CD4-positive, alpha-beta T cell treated with Interleukin-21 for 1 hour (primary cell): ENCODE measurements at regions not wholly inside any gene's neighbourhood (a gene's known extent, or its start where the extent isn't known, plus 50 kb on each side); places are given as distances from the start of the nearest gene placed in this dataset.
"Not testable (repeated sequence)": the region's sequence is repeated elsewhere in the genome, so short reads cannot be mapped to it uniquely, and the experiment has no call there.

Experiments used
- DNase-seq: peaks from one replicate; pipeline ENCODE4 v3.0.0-alpha.2; 2020

DNA sequence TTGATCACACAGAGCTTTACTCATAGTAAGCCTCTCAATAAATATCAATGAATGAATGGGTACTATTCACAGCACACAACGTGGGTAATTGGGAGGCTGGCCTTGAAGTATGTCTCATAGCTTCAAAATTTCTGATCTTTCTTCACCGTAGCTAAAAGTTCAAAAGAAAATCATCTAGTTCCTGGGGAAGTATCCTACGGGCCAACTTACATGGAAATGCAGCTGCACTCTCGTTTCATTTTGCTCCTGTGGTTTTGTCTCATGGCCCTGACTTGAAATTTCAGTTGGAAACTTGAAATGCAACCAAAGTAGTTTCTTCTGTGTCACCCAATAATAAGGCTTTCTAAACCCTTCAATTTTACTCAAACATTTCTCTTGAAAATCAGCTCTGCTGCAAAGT lies 76.1 kb upstream of the CNIH3 start:
- no peak for DNase-seq

GRCh38 chr1:224540535-224540934 lies 75.6 kb upstream of the CNIH3 start:
- no peak for DNase-seq

GRCh38 chr1:224541072-224541790 lies 74.9 kb upstream of the CNIH3 start:
- no peak for DNase-seq

DNA sequence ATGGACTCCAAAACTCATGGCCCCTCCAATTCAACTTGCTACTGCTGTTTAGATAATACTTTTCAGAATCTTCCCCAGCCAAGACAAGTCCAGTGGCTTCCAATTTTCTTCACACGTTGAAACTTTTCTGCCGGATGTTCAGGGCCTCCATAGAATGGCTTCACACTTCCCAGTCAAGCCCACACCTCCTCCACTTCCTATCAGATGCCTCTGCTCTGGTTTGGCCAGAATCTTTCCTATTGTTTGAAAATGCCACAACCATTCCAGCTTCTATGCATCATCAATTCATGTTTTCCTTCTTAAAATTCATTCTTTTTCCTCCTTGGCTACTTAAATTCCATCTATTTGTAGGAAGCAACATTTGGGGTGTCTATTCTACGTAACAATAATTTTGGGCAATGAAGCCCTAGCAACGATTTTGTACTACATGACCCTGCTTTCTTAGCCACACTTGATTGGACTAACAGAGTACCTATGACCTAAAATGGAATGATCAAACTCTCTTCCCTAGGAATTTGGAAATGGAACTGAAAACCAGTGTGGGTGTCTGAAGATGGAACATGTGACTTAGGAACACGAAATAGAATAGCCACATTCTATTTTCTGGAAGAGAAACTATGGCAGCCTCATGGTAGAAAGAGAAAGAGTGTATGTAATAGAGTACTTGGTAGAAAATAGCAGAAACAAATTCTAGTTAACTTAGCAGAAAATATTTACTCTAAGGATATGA lies 74.1 kb upstream of the CNIH3 start:
- no peak for DNase-seq

DNA sequence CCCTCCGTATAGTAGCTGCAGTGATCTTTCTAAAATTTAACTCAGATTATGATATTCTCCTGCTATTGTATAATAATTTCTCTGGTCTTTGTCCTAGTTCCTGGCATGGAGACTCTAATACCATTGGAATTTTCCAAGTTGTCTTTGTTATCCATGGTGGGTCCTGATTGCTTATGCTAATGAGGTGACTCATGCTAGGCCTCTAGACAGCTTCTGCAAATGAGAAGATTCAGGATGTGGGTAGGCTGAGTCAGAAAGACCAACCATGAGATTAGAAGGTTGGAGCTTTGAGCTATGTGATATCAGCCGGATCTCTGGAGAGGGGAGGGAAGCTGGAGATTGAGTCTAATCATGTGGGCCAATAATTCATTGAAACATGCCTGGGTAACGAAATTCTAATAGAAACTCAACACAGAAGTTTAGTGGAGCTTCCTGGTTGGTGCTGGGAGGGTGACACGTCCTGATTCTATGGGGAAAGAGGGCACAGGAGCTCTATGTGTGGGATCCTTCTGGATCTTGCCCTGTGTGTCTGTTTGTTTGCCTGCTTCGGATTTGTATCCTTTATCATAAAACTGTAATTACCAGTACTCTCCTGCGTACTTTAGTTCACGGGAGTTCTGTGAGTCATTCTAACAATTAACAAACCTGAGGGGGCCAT lies 73.2 kb upstream of the CNIH3 start:
- peak; percentile 8 for DNase-seq

DNA sequence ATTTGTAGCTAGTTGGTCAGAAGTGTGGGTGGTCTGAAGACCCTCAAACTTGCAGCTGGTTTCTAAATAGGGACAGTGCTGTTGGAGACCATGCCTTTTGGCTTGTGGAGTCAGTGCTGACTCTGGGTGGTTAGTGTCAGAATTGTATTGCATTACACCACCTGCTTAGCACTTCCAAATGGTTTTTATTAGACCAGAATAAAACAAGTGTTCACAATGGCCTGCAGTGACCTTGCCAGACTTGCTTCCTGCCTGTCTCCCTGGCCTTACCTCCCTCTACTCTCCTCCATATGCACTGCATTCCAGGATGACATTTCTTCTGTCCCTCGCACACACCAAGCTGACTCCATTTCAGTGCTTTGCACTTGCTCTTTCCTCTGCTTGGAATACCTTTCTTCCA lies 72.7 kb upstream of the CNIH3 start:
- no peak for DNase-seq

GRCh38 chr1:224544346-224545110 lies 71.6 kb upstream of the CNIH3 start:
- DNase-seq: no peak

DNA sequence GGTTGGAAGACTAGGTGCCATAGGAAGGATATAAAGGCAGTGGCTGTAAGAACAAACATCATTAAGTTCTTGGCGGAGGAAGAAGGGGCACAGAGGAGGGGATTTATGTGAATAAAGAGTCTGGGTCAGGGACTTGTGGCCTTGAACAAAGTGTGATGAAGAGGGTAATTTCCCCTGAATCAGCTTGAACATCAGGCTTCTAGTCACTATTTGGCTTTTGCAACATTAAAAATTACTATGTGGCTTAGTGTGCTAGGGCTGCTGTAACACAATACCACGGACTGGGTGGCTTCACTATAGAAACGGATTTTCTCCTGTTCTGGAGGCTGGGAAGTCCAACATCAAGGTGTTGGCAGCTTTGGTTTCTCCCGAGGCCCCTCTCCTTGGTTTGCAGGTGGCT lies 70.5 kb upstream of the CNIH3 start:
- no peak for DNase-seq

DNA sequence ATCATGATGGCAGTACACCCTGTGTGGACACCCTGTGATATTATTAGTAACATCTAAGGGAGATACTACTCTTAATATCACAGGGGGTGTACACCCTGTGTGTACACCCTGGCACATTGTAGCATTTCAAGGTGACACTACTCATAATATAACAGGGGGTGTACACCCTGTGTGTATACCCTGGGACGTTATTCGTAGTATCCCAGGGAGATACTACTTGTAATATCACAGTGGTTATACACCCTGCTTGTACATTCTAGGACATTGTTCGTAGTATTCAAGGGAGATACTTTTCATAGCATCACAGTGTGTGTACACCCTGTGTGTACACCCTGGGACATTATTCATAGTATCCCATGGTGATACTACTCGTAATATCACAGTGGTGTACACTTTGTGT lies 67.4 kb upstream of the CNIH3 start:
- no peak for DNase-seq

DNA sequence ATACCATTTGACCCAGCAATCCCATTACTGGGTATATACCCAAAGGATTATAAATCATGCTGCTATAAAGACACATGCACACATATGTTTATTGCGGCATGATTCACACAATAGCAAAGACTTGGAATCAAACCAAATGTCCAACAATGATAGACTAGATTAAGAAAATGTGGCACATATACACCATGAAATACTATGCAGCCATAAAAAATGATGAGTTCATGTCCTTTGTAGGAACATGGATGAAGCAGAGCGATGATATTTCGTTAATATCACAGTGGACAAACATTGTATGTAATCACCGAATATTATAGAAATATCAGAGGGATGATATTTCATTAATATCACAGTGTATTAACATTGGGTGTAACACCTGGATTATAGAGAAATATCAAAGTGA lies 64.9 kb upstream of the CNIH3 start:
- not testable (repeated sequence) for DNase-seq

- no peak for DNase-seq
Measured at GRCh38 chr1:224554056-224554455, 62.1 kb upstream of the CNIH3 start.

DNA sequence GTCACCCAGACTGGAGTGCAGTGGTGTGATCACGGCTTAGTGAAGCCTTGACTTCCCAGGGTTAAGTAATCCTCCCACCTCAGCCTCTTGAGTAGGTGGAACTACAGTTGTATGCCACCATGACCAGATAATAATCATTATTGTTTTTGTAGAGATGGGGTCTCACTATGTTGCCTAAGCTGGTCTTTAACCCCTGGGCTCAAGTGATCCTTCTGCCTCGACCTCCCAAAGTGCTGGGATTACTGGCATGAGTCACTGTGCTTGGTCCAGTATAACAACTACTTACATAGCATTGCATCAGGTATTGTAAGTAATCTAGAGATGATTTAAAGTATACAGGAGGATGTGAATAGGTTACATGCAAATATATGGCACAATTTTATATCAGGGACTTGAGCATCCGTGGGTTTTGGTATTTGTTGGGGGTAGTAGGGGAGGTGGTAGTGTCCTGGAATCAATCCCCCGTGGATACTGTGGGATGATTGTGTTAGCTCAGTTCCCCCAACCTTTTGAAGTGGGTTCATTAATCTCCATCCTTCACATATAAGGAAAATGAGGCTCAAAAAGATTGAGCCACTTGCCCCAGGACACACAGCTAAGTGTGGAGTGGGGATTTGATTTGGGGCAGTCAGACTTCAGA lies 61.4 kb upstream of the CNIH3 start:
- no peak for DNase-seq

DNA sequence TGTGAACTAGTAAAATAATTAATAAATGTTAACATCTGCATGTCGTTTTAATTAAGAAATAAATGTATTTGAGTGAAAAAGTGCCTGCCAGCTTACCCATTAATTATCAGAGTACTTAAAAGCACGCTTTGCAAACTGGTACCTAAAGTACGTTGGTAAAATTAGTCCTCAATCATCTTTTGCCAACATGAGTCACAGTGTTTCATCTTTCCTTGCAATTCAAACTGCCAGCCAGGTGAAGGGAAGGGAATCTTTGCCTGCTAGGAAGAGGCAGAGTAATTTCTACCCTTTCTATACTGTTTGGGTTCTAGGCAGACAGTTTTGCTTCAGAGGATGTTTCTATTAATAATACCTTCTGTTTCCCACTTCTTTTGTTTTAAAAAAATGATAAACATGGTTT lies 57.2 kb upstream of the CNIH3 start:
- no peak for DNase-seq

DNA sequence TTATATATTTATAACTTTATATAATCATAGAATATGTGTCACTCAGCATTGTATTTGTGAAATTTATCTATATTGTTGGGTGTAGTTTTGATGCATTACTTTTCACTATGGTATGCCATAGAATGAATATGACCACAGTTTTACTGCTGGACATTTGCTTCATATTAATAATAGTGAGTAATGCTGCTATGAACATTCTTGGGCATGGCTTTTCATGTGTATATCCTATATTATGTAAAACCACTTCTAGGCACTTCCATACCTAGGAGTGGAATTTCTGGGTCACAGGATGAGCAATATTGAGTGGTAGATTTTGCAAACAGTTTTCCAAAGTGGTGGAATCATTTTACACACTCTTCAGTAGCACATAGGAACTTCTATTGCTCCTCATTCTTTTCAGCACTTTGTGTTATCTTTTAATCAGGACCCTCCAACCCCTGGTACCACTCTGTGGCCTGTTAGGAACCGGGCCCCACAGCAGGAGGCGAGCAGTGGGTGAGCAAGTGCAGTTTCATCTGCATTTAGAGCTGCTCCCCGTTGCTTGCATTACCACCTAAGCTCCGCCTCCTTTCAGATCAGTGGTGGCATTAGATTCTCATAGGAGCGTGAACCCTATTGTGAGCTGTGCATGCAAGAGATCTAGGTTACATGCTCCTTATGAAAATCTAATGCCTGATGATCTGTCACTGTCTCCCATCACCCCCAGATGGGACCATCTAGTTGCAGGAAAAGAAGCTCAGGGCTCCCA lies 56.0 kb upstream of the CNIH3 start:
- no peak for DNase-seq

GRCh38 chr1:224562881-224563280 lies 53.2 kb upstream of the CNIH3 start:
- DNase-seq: not testable (repeated sequence)

- no peak for DNase-seq
Measured at GRCh38 chr1:224563666-224564065, 52.5 kb upstream of the CNIH3 start.

DNA sequence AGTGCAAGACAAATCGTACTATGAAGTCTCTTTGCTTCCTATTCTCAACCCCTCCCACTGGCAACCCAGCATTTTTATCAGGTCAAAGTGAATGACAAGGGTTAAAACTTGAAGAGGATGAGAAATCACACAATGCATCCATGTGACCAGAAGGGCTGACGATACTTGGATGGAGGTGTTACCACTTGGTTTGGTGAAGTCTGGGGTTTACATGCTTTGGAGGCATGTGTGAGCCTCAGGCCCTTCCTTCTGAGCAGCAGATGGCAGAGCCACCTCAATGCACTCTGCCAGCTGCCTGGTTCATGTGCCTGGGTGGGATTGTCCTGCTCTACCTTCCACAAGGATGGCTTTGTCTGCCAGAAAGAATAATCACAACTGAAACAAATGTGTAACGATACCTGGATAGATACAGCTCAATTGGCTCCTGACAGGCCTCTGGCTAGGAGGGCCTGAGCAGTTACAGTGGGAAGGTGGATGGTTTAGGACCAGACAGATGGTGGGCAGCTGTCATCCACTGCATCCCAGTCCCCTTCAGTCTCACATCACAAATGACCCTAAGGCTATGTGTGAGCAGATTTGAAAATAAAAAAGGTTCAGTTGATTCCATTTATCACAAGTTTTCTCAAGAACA lies 51.5 kb upstream of the CNIH3 start:
- no peak for DNase-seq

GRCh38 chr1:224565186-224565585 lies 50.9 kb upstream of the CNIH3 start:
- no peak for DNase-seq

DNA sequence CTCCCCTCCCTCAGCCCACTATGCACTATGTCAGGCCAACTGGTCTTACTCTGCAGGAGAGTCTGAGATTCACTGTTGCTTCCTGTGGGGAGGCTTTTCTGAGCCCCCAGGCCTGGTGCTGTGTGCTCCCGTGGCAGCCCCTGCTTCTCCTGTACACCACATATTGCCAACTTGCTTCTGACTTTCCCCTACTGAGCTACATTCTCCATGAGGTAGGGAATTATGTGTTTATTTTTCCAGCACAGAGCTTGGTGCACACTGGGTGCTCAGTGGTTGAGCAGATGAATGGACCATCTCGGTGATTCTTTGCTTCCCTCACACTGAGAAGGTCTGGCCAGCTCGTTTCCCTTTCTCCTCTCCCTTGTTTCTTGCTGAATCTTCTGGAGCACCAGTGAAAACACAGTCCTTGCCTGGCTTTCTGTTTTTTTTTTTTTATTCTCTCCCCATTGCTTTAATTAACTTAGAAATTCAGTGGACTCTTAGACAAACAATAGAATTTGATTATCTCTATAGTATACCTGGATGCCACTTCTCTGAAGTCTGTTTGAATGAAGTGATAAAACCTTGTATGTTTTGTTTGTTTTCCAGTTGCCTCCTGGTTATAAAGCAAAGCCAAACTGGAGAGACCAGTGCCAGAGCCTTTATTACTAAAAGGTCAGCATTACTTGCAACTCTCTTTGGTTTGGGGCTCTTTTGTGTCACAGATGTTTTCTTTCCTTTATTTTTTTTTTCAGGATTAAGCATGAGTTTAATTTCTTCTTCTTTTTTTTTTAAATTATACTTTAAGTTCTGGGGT lies 50.3 kb upstream of the CNIH3 start:
- no peak for DNase-seq
